H1 (cell line): ENCODE measurements at regions not wholly inside any gene's neighbourhood (a gene's known extent, or its start where the extent isn't known, plus 50 kb on each side); places are given as distances from the start of the nearest gene placed in this dataset.

Source experiments
- CTCF ChIA-PET: fragments of 300-600 bp; sonication (Branson Sonifier 250); formaldehyde crosslinking; loops from one replicate; lab custom pipeline; 2021; ENCODE audit not compliant: partially characterized antibody; lab: Charles Lee
- POLR2A ChIA-PET: fragments of 300-600 bp; sonication (Branson Sonifier 250); formaldehyde crosslinking; loops from one replicate; lab custom pipeline; 2021; ENCODE audit warnings: inconsistent platforms; ENCODE audit not compliant: partially characterized antibody; lab: Charles Lee
- DNase-seq, 2 experiments: peaks; one replicate each; pipeline versions ENCODE4 v3.0.0 to v3.0.0-alpha.2; 2010 to 2022; ENCODE audit warnings: low spot score in 2 of 2, low read depth in 1 of 2, mixed read lengths in 1 of 2
- FAIRE-seq: peaks from 2 replicates; lab custom pipeline; 2011; peaks lifted over from hg19 to GRCh38; lab: Jason Lieb, UNC
- H2AFZ ChIP-seq: 2 replicates; pipeline ENCODE4 v1.8.1; 2012; ENCODE audit warnings: low read length, inconsistent platforms
- H2AK5ac ChIP-seq: 2 replicates; pipeline ENCODE4 v1.6.1; 2013; ENCODE audit warnings: low read depth, low read length
- H2BK120ac ChIP-seq: replicated peaks from 2 replicates; pipeline ENCODE3; 2013; ENCODE audit warnings: low read depth, low read length, inconsistent platforms
- H2BK12ac ChIP-seq: 2 replicates; pipeline ENCODE4 v1.6.1; 2013; ENCODE audit warnings: low read depth, low read length
- H2BK15ac ChIP-seq: 2 replicates; pipeline ENCODE4 v1.6.1; 2013; ENCODE audit warnings: low read length
- H2BK20ac ChIP-seq: 2 replicates; pipeline ENCODE4 v1.6.1; 2013; ENCODE audit warnings: low read length
- H2BK5ac ChIP-seq: 2 replicates; pipeline ENCODE4 v1.6.1; 2013; ENCODE audit warnings: low read depth, low read length
- H3K14ac ChIP-seq: 2 replicates; pipeline ENCODE4 v1.6.1; 2013; ENCODE audit warnings: inconsistent platforms; ENCODE audit not compliant: insufficient read length
- H3K18ac ChIP-seq: 2 replicates; pipeline ENCODE4 v1.6.1; 2013; ENCODE audit warnings: low read length; ENCODE audit errors: extremely low read depth
- H3K23ac ChIP-seq: 2 replicates; pipeline ENCODE4 v1.6.1; 2013; ENCODE audit warnings: inconsistent platforms; ENCODE audit not compliant: insufficient read length
- H3K23me2 ChIP-seq: 2 replicates; pipeline ENCODE4 v1.6.1; 2013; ENCODE audit warnings: low read depth, low read length
- H3K27ac ChIP-seq: 2 replicates; pipeline ENCODE4 v1.6.1; 2011; ENCODE audit warnings: low read depth, low read length, inconsistent platforms
- H3K27me3 ChIP-seq, 4 experiments: replicated peaks in 1 of 4; 1 replicate in 1 of 4; 2 replicates in 3 of 4; pipeline versions ENCODE4 v1.6.1 to v1.8.1; 2011 to 2013; ENCODE audit warnings: low read length in 3 of 4, mild to moderate bottlenecking in 3 of 4, inconsistent platforms in 2 of 4, mixed read lengths in 2 of 4, moderate library complexity in 1 of 4; ENCODE audit not compliant: control insufficient read depth in 3 of 4, insufficient read depth in 3 of 4; ENCODE audit errors: extremely low read depth in 1 of 4
- H3K36me3 ChIP-seq, 4 experiments: 2 replicates each; pipeline versions ENCODE4 v1.6.1 to v1.8.1; 2011 to 2013; ENCODE audit warnings: mild to moderate bottlenecking in 4 of 4, low read length in 3 of 4, moderate library complexity in 2 of 4, control low read depth in 1 of 4, inconsistent platforms in 1 of 4; ENCODE audit not compliant: insufficient read depth in 4 of 4, control insufficient read depth in 2 of 4
- H3K4ac ChIP-seq: replicated peaks from 2 replicates; pipeline ENCODE3; 2013; ENCODE audit warnings: low read length, low read depth, mixed read lengths, inconsistent platforms; ENCODE audit not compliant: insufficient read length
- H3K4me1 ChIP-seq, 4 experiments: replicated peaks in 1 of 4; 1 replicate in 1 of 4; 2 replicates in 3 of 4; pipeline versions ENCODE4 v1.6.1 to v1.8.1; 2011 to 2013; ENCODE audit warnings: low read length in 3 of 4, inconsistent platforms in 2 of 4, mixed read lengths in 1 of 4; ENCODE audit not compliant: insufficient read depth in 4 of 4, control insufficient read depth in 3 of 4
- H3K4me2 ChIP-seq, 2 experiments: 2 replicates each; pipeline versions ENCODE4 v1.6.1 to v1.8.1; 2011 to 2013; ENCODE audit warnings: low read depth in 2 of 2, low read length in 2 of 2, control low read depth in 1 of 2, inconsistent platforms in 1 of 2, mild to moderate bottlenecking in 1 of 2; ENCODE audit not compliant: insufficient read depth in 1 of 2
- H3K4me3 ChIP-seq, 4 experiments: fragments of 200-600, 300-600 bp in 1 of 4; sonication (generic), shearing (Covaris generic), sonication (Bioruptor Twin) in 1 of 4; 2 replicates each; pipeline versions ENCODE4 v1.5.1 to v1.8.1; 2011 to 2016; ENCODE audit warnings: low read length in 4 of 4, low read depth in 3 of 4, control low read depth in 2 of 4, inconsistent platforms in 2 of 4, mild to moderate bottlenecking in 2 of 4, mixed read lengths in 1 of 4, moderate library complexity in 1 of 4; ENCODE audit not compliant: insufficient read depth in 2 of 4; ENCODE audit errors: extremely low read depth in 1 of 4
- H3K56ac ChIP-seq: replicated peaks from 2 replicates; pipeline ENCODE3; 2013; ENCODE audit warnings: low read depth, mild to moderate bottlenecking, mixed read lengths, low read length, inconsistent platforms; ENCODE audit not compliant: insufficient read length
- H3K79me1 ChIP-seq: 2 replicates; pipeline ENCODE4 v1.6.1; 2013; ENCODE audit warnings: low read depth, low read length, control low read depth
- H3K79me2 ChIP-seq, 2 experiments: 2 replicates each; pipeline versions ENCODE4 v1.6.1 to v1.8.1; 2012 to 2013; ENCODE audit warnings: low read length in 2 of 2, mild to moderate bottlenecking in 2 of 2, inconsistent platforms in 1 of 2; ENCODE audit not compliant: insufficient read depth in 2 of 2, control insufficient read depth in 1 of 2
- H3K9ac ChIP-seq, 4 experiments: replicated peaks in 1 of 4; 1 replicate in 1 of 4; 2 replicates in 3 of 4; pipeline versions ENCODE4 v1.6.1 to v1.8.1; 2011 to 2013; ENCODE audit warnings: low read depth in 3 of 4, low read length in 3 of 4, control low read depth in 2 of 4, mild to moderate bottlenecking in 2 of 4, moderate library complexity in 2 of 4, inconsistent platforms in 1 of 4; ENCODE audit errors: extremely low read depth in 1 of 4
- H3K9me3 ChIP-seq, 2 experiments: 2 replicates each; pipeline versions ENCODE4 v1.6.1 to v1.8.1; 2012 to 2013; ENCODE audit warnings: mild to moderate bottlenecking in 2 of 2, moderate library complexity in 2 of 2, control low read depth in 1 of 2, inconsistent platforms in 1 of 2, low read depth in 1 of 2, low read length in 1 of 2, mixed read lengths in 1 of 2; ENCODE audit not compliant: insufficient read depth in 2 of 2
- H4K20me1 ChIP-seq, 2 experiments: replicated peaks in 1 of 2; 2 replicates each; pipeline versions ENCODE3 to v1.8.1; 2011 to 2013; ENCODE audit warnings: inconsistent platforms in 2 of 2, low read length in 2 of 2, mild to moderate bottlenecking in 1 of 2; ENCODE audit not compliant: insufficient read depth in 2 of 2, control insufficient read depth in 1 of 2
- H4K5ac ChIP-seq: 2 replicates; pipeline ENCODE4 v1.6.1; 2013; ENCODE audit warnings: low read length, low read depth, mixed read lengths, inconsistent platforms; ENCODE audit not compliant: insufficient read length
- H4K8ac ChIP-seq: 2 replicates; pipeline ENCODE4 v1.8.0; 2013; ENCODE audit warnings: mild to moderate bottlenecking, moderate library complexity, low read length, inconsistent platforms; ENCODE audit not compliant: insufficient read depth; ENCODE audit errors: extremely low read depth
- H4K91ac ChIP-seq: replicated peaks from 2 replicates; pipeline ENCODE3; 2013; ENCODE audit warnings: low read length, mixed read lengths, inconsistent platforms; ENCODE audit not compliant: insufficient read length
- EGR1 ChIP-seq: IDR thresholded peaks from 2 replicates; pipeline ENCODE4 v1.6.1; 2011; ENCODE audit warnings: low read depth, low read length, borderline replicate concordance
- EP300 ChIP-seq, 2 experiments: IDR thresholded peaks; 1 replicate in 1 of 2; 2 replicates in 1 of 2; pipeline ENCODE4 v1.6.1; 2011 to 2012; ENCODE audit warnings: low read depth in 2 of 2, low read length in 2 of 2, mild to moderate bottlenecking in 2 of 2, borderline replicate concordance in 1 of 2, inconsistent platforms in 1 of 2, moderate library complexity in 1 of 2
- JUND ChIP-seq: IDR thresholded peaks from 2 replicates; pipeline ENCODE4 v1.6.1; 2011; ENCODE audit warnings: mild to moderate bottlenecking, improper control_type of control experiment, low read length
- MAFK ChIP-seq: IDR thresholded peaks from 2 replicates; pipeline ENCODE4 v1.6.1; 2012; ENCODE audit warnings: low read depth, mild to moderate bottlenecking, improper control_type of control experiment, low read length
- NANOG ChIP-seq: IDR thresholded peaks from 2 replicates; pipeline ENCODE4 v1.6.1; 2011; ENCODE audit warnings: low read length, low read depth, mild to moderate bottlenecking, inconsistent platforms; ENCODE audit not compliant: insufficient read depth, poor library complexity, severe bottlenecking
- RAD21 ChIP-seq, 2 experiments: IDR thresholded peaks in 1 of 2; conservative IDR thresholded peaks in 1 of 2; 2 replicates each; pipeline ENCODE4 v1.6.1; 2011; ENCODE audit warnings: low read depth in 2 of 2, low read length in 2 of 2, improper control_type of control experiment in 1 of 2, inconsistent platforms in 1 of 2, mild to moderate bottlenecking in 1 of 2, moderate library complexity in 1 of 2
- RNF2 ChIP-seq: fragments of 200-900, 300-1000 bp; sonication (generic); IDR thresholded peaks from 2 replicates; pipeline ENCODE4 v1.7.1; 2016; ENCODE audit warnings: borderline replicate concordance, low read depth, mild to moderate bottlenecking, antibody characterized with exemption, low read length; ENCODE audit not compliant: poor library complexity, severe bottlenecking; ENCODE audit errors: missing control alignments
- SAP30 ChIP-seq: fragments of 300-600 bp; sonication (generic); IDR thresholded peaks from 2 replicates; pipeline ENCODE4 v1.7.1; 2012; ENCODE audit warnings: low read length, moderate library complexity, mild to moderate bottlenecking, inconsistent platforms; ENCODE audit not compliant: insufficient read depth, insufficient replicate concordance
- WGBS, 2 experiments: shearing (Covaris generic) in 1 of 2; methylation state at CpG; one replicate each; pipeline versions ENCODE4 v1.1.6 to v1.1.7; 2013 to 2015; ENCODE audit warnings: low lambda C conversion rate in 2 of 2, mixed read lengths in 2 of 2, inconsistent platforms in 1 of 2, low coverage in 1 of 2, missing lambda C conversion rate in 1 of 2; ENCODE audit not compliant: insufficient replicate concordance in 2 of 2, insufficient coverage in 1 of 2, insufficient read length in 1 of 2; ENCODE audit errors: extremely low coverage in 1 of 2, missing lambda C conversion rate in 1 of 2; 5-methylcytosine and 5-hydroxymethylcytosine counted together

GRCh38 chr9:109887079-109887478, 107.1 kb downstream of the PALM2AKAP2 start:
- FAIRE-seq, result no peak
- no peaks in the 10 kb centered on the region for H4K20me1 ChIP-seq
- H3K56ac ChIP-seq, result no peak overlapping the region
- no peak overlapping the region for H2BK120ac ChIP-seq
- no peak for DNase-seq
- no peak overlapping the region for H4K91ac ChIP-seq
- H3K36me3 ChIP-seq, result no peaks in the 10 kb centered on the region
- 91% methylated on average over 3 of the region's 3 CpGs; no CpG with 5 or more reads in 1 of the 2 experiments for WGBS, 2 experiments
- H2BK12ac ChIP-seq, result no peak overlapping the region
- no peaks in the 10 kb centered on the region for H3K79me1 ChIP-seq
- no peaks in the 10 kb centered on the region for H3K23me2 ChIP-seq
- H3K23ac ChIP-seq, result no peak overlapping the region
- H3K4ac ChIP-seq, result no peak overlapping the region
- H4K5ac ChIP-seq, result no peak overlapping the region
- H3K79me2 ChIP-seq, result no peaks in the 10 kb centered on the region
- H3K18ac ChIP-seq, result no peak overlapping the region
- no peak overlapping the region for H2BK20ac ChIP-seq
- no peaks in the 10 kb centered on the region for H3K27me3 ChIP-seq
- peaks cover 0 to 3% (median 0%) of the 10 kb centered on the region in 4 experiments; a peak in 1 of 7 replicates for H3K4me1 ChIP-seq
- no peak overlapping the region for H2BK15ac ChIP-seq
- H3K4me2 ChIP-seq, result no peak overlapping the region
- no peak overlapping the region for H3K9ac ChIP-seq
- H3K27ac ChIP-seq, result no peak overlapping the region
- ChIA-PET CTCF (interaction anchor here (0.7 to 2.7 kb wide), 15 partner anchors 8 to 264 kb away, joined by 3 to 11 read pairs (median 4); no protein-coding TSS in a partner anchor), POLR2A (no interaction called here)
- H2BK5ac ChIP-seq, result no peak overlapping the region
- TF ChIP-seq EGR1 (no peak), NANOG (no peak), MAFK (no peak), RNF2 (no peak), SAP30 (no peak), RAD21 (IDR thresholded peaks at IDR 0.05 in 1 of 2, conservative IDR thresholded peaks at IDR 0.05 in 1 of 2; ENCODE audit: low read depth in 2 of 2, low read length in 2 of 2) (no peak), EP300 (IDR thresholded peaks at IDR 0.05; ENCODE audit: borderline replicate concordance in 1 of 2, low read depth in 2 of 2, low read length in 2 of 2) (no peak), JUND (no peak)
- no peak overlapping the region for H2AFZ ChIP-seq
- no peak overlapping the region for H3K4me3 ChIP-seq
- no peak overlapping the region for H4K8ac ChIP-seq
- no peak overlapping the region for H3K14ac ChIP-seq
- no peak overlapping the region for H2AK5ac ChIP-seq
- no peaks in the 10 kb centered on the region for H3K9me3 ChIP-seq
